NCI-H1436 treated with DMSO at 0.1 percent for 48 hours (cell line): ENCODE measurements at regions not wholly inside any gene's neighbourhood (a gene's known extent, or its start where the extent isn't known, plus 50 kb on each side); places are given as distances from the start of the nearest gene placed in this dataset.
"Not testable (repeated sequence)": the region's sequence is repeated elsewhere in the genome, so short reads cannot be mapped to it uniquely, and the experiment has no call there.

Experiments
- DNase-seq: peaks from one replicate; lab custom pipeline; 2025; lab: John Stamatoyannopoulos, UW

GRCh38 chr1:194698908-194699318 lies 1512.5 kb upstream of the B3GALT2 start:
- no peak for DNase-seq

- no peak for DNase-seq
Measured at GRCh38 chr1:194693244-194693643, 1506.8 kb upstream of the B3GALT2 start.

GRCh38 chr1:194684636-194685035 lies 1498.2 kb upstream of the B3GALT2 start:
- no peak for DNase-seq

DNA sequence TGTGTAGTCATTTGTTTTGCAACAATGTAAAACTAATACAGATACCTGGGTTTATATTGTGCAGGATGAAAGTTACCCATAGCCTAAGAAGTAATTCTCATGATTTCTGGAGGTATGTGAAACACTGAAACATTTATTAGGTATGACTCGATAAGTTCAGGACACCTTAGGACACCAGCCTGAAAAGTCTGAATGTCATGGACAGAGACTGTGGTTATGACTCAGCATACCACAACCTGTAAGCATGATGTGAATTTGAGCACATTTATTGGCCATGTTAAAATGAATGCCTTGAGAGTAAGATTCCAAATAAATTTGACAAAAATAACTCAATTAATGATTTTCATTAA lies 1471.7 kb upstream of the B3GALT2 start:
- no peak for DNase-seq

DNA sequence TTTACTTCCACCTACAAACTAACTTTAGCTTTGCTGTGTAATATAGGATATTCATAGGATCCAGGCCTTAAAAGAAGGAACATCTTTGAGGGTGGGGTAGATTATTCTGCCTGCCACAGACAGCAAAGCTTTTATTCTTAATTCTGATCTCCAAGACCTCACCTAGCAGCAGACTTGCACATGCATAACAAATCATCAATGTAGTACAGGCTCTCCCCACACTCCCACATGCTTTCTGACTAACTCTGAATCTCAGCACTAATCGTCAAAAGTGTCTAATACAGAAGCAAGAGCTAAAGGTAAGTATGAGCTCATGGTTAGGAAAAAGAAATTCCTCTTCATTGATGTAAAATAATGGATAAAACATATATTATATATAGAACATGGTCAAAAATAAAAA lies 1468.5 kb upstream of the B3GALT2 start:
- DNase-seq = no peak

GRCh38 chr1:194653385-194653784 lies 1467.0 kb upstream of the B3GALT2 start:
- no peak for DNase-seq

- DNase-seq = no peak
Measured at GRCh38 chr1:194647118-194647517, 1460.7 kb upstream of the B3GALT2 start.

GRCh38 chr1:194644528-194644927 lies 1458.1 kb upstream of the B3GALT2 start:
- DNase-seq = no peak

- DNase-seq = no peak
Measured at GRCh38 chr1:194640322-194640721, 1453.9 kb upstream of the B3GALT2 start.

DNA sequence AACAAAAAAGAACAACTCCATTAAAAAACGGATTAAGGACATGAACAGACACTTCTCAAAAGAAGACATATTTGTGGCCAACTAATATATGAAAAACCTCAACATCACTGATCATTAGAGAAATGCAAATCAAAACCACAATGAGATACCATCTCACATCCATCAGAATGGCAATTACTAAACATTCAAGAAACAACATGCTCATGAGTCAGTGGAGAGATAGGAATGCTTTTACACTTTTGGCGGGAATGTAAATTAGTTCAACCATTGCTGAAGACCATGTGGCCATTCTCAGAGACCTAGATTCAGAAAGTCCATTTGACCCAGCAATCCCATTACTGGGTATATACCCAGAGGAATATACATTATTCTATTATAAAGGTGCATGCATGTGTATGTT lies 1442.6 kb upstream of the B3GALT2 start:
- DNase-seq = no peak

- DNase-seq = no peak
Measured at GRCh38 chr1:194624833-194625232, 1438.4 kb upstream of the B3GALT2 start.

DNA sequence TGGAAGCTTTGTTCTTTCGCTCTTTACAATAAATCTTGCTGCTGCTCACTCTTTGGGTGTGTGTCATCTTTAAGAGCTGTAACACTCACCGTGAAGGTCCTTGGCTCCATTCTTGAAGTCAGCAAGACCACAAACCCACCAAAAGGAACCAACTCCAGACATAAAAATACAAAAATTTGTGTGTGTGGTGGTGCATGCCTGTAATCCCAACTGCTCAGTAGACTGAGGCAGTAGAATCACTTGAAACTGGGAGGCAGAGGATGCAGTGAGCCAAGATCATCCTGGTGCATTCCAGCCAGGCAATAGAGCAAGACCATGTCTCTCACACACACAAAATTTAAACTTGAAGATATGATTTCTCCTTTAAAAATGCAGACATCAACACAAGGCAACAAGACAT lies 1431.7 kb upstream of the B3GALT2 start:
- DNase-seq = no peak

DNA sequence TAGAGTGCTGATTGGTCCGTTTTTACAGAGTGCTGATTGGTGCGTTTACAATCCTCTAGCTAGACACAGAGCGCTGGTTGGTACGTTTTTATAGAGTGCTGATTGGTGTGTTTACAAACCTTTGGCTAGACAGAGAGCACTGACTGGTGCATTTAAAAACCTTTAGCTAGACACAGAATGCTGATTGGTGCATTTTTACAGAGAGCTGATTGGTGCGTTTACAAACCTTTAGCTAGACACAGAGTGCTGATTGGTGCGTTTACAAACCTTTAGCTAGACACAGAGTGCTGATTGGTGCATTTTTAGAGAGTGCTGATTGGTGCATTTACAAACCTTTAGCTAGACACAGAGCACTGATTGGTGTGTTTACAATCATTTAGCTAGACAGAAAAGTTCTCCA lies 1430.9 kb upstream of the B3GALT2 start:
- DNase-seq = not testable (repeated sequence)

GRCh38 chr1:194616835-194617234 lies 1430.4 kb upstream of the B3GALT2 start:
- no peak for DNase-seq

- DNase-seq = no peak
Measured at GRCh38 chr1:194602184-194602583, 1415.8 kb upstream of the B3GALT2 start.

DNA sequence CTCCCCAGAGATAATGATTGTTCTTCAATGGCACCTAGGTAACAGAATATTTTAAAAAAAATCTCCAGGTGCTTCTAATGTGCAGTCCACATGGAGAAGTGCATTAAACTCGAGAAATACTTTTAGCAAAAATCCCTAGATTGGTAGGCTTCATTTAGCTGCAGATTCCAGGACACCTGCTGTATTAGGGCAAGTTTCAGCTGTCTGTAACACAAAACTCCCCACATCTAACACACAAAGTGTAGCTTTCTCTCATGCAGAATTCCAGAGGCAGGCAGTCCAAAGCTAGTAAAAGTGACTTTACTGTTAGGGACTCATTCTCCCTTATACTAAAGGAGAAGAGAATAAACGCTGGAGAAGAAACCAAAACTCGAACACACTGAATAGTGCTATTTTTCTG lies 1414.3 kb upstream of the B3GALT2 start:
- DNase-seq = no peak

GRCh38 chr1:194598098-194598497 lies 1411.7 kb upstream of the B3GALT2 start:
- no peak for DNase-seq

GRCh38 chr1:194586302-194586701 lies 1399.9 kb upstream of the B3GALT2 start:
- no peak for DNase-seq

- no peak for DNase-seq
Measured at GRCh38 chr1:194584052-194584451, 1397.6 kb upstream of the B3GALT2 start.

DNA sequence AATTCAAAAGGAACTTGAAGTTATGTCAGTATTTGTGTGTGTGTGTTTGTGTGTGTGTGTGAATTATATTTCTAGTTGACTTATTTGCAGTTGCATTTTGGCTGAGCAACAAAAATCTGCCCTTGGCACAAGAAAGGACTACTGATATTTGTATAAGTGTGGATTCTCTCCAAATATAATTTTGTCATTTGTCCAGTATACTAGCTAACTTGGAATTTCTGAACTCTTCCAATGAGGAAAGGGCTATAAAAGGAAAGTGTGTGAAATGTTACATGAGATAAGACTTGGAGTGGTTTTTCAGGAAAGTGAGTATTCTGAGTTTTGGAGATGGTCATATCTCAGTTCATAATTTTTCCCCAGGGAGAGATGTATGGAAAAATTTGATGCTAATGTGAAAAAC lies 1384.1 kb upstream of the B3GALT2 start:
- no peak for DNase-seq

- DNase-seq = no peak
Measured at GRCh38 chr1:194568610-194569009, 1382.2 kb upstream of the B3GALT2 start.

- DNase-seq = no peak
Measured at GRCh38 chr1:194548071-194548470, 1361.7 kb upstream of the B3GALT2 start.

DNA sequence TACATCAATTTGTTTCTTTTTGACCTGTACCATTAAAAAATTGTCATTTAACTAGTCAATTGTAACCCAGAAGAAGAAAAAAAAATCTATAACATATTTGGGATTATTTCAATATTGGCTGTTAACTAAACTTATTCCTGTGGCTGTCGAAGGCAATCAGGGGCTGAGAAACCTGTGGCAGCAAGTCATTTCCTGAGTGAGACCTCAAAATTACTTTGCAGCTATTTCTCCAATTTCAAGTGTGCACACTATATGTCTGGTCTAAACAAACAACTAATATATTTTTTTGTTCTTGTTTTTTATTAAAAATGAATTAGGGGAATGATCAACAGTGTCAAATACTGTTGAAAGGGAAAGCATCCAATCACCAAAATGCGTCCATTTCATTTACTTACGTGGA lies 1357.6 kb upstream of the B3GALT2 start:
- DNase-seq = no peak

DNA sequence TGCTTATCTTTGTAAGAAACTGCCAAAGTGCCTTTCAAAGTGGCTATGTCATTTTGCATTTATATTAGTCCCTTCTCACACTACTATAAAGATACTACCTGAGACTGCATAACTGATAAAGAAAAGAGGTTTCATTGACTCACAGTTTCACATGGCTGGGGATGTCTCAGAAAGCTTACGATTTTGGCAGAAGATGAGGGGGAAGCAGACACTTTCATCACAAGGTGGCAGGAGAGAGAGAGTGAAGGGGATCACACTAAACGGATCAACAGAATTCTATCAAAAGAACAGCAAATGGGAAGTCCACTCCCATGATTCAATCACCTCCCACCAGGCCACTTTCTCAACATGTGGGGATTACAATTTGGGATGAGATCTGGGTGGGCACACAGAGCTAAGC lies 1352.0 kb upstream of the B3GALT2 start:
- DNase-seq = no peak

- no peak for DNase-seq
Measured at GRCh38 chr1:194537521-194537920, 1351.1 kb upstream of the B3GALT2 start.
